GM21526 (cell line): ENCODE measurements at regions not wholly inside any gene's neighbourhood (a gene's known extent, or its start where the extent isn't known, plus 50 kb on each side); places are given as distances from the start of the nearest gene placed in this dataset.
"Not testable (repeated sequence)": the region's sequence is repeated elsewhere in the genome, so short reads cannot be mapped to it uniquely, and the experiment has no call there.

Source experiments
- ATAC-seq: cut with Tn5 transposase; IDR thresholded peaks from one replicate; pipeline ENCODE4 v1.9.1; 2021; ENCODE audit warnings: moderate library complexity; ENCODE audit not compliant: unreplicated experiment, low FRiP score

DNA sequence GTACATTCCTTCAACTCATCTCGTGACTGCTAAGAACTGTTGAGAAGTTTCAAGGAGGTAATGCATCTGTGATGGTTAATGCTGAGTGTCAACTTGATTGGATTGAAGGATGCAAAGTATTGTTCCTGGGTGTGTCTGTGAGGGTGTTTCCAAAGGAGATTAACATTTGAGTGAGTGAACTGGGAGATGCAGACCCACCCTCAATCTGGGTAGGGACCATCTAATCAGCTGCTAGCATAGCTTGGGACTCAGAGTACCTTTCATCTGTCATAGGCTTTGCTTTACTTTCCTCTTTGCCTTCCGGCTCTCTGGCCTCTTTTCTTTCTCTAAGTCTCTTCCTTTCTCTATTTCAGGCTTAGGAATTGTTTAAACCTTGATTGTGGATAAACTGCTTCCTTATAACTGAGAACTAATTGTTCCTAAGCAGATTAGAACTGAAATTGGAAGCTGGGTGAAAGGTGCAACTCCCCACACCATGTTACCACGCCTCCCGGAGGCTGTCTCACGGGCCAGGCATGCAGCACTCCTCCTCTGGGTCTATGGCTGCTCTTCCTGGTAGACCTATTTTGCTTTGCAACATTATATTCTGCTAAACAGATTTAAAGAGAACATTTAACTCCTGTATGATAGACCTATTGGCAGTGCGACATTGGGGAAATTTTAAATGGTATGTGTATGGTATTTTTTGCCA, 298.2 kb downstream of the CCSER2 start:
- no peak for ATAC-seq

DNA sequence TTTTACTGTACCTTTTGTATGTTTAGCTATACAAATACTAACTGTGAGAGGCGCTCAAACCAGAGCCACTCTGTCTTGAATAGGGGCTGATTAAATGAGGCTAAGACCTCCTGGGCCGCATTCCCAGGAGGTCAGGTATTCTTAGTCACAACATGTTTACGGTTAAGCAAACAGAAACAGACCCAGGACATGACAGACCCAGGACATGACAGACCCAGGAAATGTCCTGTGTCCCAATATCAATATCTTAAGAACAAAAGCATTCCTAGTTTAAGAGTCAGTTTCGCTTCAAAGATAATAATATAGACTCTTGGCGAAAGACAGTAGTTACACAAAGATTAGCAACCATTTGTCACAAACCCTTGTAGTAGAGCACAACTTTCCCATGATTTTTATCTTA, 304.5 kb downstream of the CCSER2 start:
- no peak for ATAC-seq

DNA sequence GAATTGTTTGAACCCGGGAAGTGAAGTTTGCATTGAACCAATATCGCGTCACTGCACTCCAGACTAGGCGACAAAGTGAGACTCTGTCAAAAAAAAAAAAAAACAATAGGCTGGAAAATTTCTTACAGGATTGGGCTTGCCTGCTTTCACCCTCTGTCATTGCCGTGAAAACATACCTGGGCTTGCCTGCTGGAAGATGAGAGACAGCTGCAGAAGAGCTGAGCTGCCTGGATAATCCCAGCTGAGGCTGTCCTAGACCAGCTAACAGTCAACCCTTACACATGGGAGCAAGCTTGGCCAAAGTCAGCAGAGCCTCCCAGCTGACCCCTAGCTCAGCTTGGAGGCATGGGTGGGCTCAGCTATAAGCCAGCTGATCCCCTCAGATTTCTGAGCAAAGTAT, 306.2 kb downstream of the CCSER2 start:
- ATAC-seq: no peak

DNA sequence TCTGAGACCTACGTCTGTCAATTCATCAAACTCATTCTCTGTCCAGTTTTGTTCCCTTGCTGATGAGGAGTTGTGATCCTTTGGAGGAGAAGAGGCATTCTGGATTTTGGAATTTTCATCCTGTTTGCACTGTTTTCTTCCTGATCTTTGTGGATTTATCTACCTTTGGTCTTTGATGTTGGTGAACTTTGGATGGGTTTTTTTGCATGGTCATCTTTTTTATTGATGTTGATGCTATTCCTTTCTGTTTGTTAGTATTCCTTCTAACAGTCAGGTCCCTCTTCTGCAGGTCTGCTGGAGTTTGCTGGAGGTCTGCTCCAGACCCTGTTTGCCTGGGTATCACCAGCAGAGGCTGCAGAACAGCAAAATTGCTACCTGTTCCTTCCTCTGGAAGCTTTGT, 322.2 kb downstream of the CCSER2 start:
- not testable (repeated sequence) for ATAC-seq

DNA sequence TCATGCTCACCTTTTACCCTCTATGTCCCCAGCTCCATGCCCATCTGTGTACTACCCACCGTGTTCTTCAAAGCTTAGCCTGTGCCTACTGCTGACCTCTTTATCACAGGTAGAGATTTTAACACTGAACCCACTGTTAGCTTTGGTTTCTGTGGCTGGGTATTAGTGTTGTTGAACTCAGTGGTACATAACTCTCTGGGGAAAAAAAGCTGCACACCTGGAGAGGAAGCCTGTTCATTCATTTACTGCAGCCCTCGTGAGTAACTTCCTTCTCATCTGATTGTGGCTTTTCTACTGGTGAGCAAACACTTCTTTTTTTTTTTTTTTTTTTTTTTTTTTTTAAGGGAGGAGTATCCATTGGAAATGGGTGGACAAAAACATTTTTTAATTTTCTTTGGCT, 326.3 kb downstream of the CCSER2 start:
- no peak for ATAC-seq

DNA sequence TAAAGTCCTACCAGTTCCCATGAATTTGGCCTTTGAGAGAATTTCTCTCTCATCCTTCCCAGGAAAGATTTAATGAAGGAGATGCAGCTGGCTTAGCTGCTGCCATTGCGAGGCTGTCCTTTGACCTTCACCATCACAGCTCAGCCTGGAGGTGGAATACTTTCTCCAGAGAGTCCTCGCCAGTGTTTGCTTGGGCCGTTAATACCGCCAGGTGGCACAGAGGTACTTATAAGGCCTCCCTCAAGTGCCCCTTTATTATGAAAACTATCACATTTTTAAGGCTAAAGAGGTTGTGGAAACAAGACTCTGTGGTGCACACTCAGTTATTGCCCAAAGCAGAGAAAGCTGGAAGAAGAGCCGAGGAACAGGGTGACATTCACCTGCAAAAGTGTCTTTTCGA, 330.6 kb downstream of the CCSER2 start:
- ATAC-seq: no peak

DNA sequence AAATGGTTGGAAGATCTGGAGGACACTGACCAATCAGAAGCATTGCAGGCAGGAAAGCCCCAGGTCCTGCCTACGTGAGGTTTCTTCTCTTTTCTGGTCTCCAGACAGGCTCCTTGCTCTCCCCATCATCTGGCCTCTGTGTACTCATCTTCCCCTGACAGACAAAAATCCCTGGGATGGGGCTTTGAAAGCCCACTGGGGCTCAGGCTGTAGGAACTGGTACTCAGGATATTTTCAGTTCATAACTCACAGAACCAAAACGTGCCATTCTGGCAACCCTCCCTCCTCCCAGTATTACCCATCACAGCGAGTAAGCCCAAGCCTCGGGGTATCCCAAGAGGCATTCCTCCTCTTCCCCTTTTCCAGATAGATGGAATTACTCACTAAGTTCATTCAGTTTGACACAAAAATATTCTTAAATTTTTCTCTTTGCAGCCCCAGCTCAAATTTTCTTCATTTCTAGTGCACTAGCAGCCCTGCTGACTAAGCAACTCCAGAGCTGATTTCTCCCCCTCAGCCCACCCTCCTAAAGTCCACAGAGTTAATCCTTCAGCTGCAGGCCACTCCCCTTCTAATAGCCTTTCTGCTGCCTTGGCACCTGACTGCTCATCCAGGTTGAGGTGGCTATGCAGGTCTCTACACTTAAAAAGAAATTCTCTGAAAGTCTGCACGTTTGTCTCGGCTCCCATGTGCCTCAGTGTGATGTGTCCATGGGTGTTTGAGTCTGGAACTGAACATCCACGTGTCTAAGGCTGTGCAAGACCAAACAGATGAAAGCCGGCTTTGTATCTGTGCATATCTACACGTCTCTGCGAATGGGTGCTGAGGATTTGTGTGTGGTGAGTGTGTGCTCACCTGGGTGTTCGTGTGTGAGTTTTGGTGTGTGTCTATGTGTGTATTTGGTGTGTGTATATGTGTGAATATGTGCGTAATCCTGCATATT, 331.4 kb downstream of the CCSER2 start:
- ATAC-seq: no peak

DNA sequence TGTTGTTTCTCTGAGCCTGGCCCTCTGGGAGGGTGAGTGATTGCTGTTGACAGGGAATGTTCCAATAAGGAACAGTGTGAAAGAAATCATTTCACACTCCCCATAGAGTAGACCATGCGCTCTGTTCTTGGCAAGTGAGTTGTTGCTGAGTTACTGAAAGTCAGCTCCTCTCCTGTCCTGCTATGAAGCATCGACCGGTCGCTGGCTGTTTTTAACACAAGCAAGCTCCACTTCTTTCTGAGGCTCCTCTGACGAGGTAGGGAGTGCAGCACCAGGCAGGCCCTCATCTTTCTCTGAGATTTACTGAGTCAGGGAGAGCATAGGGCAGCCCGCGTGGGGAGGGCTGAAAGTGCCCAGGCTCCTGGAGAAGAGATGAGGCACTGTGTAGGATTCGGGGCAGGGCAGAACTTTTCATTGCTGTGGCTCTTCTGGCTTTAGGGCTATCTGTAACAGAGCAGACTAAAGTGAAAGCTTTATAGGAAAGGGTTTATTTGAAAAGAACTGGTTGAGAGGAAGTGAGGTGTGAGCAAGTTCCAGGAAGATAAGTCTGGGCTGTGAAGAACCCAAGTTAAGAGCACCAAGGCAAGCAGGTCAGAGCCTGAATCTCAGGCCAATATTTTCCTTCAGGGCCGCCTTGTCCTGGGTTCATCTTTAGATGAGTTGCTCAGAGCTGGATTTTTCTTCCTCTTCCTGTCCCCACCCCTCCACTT, 332.2 kb downstream of the CCSER2 start:
- ATAC-seq: no peak

DNA sequence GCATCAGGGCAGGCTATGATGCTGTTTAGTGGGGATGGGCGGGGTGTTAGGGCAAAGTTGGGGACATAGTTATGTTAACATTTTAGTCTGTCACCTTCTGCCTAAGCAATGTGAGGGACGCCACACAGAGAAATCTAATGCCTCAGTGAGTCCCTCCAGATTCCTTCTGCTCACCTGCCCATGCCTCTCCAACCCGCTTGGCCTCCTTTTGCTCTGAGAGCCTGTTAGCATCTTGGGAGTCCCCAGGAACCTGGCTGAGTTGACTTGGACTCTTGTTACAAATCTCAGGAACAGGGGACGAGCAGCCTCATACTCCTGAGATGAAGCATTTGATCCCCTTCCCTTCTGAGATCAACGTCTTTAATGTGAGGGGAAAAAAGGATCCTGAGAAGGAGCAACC, 336.8 kb downstream of the CCSER2 start:
- no peak for ATAC-seq

DNA sequence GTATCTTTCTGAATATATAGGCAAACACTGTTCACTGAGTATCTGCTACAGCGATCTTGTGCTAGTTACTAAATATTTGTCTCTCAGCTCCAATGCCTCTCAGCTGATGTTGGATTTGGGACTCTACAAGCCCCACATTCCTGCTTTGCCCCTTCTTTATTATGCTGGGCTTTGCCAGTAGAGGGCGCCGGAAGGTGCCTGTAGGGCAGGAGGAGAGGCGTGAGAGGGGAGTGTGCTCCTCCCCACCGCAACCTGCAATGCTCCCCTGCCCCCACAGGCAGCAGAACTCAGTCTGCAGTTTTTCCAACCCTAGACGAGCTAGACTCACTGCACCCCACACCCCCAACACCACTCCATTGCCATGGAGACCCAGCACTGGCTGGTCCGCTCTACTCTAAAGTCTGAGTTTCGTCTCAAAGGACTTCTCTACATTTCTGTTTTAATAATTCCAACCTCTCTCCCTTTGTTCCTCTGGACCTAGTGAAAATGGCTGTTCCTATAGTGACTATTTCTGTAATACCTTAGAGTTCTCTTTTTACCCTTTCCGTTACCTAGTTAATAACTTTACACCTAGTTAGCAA, 337.6 kb downstream of the CCSER2 start:
- ATAC-seq: peak; percentile 86

DNA sequence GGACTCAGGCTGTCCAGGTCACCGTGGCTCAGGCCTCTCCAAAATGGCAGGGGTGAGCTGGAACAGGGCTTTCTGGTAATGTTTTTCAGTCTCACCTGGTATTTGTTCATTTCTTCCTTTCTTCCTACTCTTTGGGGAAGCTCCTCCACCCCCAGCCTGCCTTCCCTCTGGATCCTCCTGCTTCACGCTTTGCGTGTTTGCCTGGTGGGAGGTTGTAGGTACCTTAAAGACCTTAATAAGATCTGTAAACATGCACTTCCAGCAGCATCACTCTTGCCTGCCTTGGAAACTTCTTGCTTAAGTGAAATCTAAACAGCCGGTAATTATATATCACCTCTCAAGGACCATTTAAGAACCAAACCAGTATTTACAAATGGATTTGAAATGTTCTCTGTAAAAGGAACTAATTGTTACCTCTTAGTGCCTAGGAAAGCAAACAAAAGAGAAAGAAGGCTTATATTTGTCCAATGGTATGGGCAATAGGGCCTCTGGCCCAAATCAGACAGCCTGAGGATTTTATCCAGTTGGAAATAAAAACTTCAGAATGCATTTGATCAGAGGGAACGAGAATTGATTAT, 339.9 kb downstream of the CCSER2 start:
- ATAC-seq: no peak

DNA sequence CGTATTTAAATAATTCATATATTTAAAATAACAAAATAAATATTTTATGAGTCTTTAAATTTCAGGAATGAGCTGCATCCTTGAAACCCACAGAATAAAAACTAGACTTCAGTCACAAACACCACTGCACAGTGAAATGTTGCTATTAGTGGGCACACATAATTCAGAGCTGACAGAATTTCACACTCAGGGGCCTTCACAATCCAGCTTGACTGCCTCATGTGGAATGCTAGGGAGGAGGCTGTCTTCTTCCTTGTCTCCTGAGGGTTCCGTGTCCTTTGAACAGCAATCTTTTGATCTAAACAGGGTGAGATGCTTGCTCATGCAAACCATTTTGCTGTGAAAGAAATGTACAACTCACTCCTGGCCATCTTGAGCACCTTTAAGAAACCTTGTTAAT, 346.7 kb downstream of the CCSER2 start:
- no peak for ATAC-seq

DNA sequence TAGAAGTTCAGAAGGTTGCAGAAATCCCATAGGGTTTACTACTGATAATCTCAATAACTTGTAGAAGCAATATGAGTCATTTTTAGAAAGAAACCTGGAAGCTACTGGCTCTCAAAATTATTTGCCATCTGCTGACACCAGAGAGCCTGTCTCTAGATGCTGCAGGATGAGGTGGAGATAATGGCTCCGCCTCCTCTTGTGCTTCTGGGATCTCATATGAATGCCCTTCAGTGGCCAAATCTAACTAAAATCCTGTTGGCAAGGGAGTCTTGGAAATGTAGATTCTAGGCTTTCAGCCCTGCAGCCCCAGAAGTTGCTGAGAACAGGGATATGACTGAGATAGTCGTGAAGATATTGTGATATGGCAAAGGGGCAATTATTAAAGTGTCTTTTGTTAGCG, 348.1 kb downstream of the CCSER2 start:
- no peak for ATAC-seq

DNA sequence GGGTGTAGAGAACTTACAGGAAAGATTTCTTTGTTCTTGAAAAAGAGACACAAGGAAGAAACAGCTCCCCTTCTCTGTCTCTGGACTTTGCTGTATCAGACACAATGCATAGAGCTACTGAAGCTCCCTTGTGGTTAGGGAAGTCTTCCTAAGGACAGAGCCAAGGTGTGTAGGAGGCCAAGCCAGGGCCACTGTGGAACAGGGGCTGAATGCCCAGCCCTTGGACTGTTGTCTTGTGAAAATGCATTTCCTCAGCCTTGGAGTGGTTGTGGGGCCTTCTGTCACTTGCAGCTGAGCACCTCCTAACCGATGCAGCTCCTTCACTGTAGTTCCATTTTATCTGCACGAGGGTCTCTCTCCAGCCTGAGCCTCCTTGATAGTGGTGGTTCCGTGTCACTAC, 353.4 kb downstream of the CCSER2 start:
- ATAC-seq: no peak

DNA sequence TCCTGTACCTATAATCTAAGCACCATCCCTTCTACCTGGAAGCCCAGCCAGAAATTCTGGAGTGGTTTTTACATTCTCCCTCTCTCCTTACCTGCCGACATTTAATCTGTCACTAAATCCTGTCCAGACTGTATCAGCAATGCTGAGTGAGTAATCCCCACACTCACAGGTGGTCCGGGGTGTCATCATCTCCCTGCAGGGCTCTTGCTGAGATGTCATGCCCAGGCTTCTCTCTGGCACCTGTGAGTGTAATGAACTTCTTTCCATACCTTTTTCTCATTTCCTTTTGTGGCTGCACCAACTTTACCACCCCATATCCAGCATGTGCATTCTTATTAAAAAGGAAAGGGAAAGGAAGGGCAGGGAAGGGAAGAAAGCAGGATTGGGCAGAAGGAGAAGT, 355.2 kb downstream of the CCSER2 start:
- no peak for ATAC-seq

DNA sequence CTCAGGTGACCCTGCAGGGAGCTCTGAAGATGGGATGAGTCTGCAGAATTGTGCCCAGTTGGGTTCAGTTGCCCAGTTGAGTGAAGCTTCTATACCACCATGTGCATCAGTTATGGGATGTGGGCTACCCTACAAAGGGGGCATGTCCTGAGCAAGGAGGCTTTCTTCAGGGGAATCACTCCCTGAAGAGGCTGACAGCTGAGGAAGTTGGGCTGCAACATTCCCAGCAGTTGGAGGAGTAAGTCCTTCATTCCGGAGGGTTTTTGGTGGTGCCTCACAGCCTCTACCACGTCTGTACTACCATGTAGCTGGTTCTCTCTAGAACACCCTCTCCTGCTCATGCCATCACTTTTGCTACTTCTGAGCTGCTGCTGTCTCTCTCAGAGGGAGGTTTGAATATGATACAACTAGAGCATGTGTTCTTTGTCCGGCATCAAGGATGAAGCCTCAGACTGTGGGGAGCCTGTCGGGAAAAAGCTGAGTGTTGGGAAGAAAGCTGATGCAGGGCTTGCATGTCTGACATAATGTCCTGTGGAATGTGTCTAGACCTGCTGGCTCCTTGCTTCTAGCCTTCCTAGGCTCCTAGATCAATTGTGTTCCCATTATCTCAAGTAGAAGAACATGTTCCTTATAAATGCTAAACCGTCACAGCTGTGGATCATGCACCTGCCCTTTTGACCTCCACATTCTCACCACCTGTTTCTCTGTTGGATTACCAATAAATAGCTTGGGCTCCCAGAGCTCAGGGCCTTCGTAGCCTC, 355.8 kb downstream of the CCSER2 start:
- no peak for ATAC-seq

DNA sequence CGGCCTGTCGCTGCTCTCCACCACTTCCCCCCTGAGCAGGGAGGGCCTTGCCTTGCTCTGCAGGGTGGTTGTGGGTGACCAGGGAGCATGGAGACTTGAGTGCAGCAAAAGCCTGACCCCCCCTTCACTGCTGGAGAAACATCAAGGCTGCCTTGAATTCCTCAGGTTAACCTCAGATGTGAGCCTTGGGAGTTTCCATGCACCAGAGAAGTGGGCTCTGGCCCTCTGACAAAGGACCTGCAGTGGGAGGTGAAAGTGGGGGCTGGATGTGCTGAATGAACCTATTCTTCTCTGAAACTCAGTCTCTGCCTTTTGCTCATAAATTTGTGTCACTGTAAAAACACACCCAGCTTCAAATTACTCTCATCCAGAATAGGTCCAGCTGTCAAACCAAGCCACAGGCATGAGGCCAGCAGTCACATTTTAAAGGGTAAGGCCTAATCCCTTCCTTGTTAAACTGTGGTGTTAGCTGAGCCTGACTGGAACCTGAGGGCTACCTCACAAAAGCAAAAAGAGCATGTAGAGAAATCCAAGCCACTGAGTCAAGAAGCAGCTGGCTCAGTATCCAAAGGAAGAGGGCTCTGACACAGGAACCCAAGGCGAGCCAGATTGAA, 356.8 kb downstream of the CCSER2 start:
- ATAC-seq: no peak

DNA sequence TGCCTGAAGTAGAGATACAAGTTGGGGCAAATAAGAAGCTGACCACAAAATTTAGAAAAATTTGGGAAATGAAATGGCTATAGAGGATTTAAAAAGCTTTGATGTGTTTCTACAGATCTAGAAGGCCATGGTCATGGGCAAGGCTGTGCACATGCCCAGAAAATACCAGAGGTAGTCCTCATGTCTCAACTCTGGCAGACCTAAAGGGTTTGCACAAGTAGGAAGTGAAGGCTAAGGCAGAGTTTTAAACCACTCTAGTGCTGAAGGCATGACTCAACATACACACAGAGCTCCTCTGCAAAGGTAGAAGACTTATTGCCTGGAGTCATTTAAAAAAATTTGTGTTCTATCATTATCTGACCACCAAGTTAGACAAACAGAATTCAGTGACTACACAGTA, 364.6 kb downstream of the CCSER2 start:
- ATAC-seq: no peak

DNA sequence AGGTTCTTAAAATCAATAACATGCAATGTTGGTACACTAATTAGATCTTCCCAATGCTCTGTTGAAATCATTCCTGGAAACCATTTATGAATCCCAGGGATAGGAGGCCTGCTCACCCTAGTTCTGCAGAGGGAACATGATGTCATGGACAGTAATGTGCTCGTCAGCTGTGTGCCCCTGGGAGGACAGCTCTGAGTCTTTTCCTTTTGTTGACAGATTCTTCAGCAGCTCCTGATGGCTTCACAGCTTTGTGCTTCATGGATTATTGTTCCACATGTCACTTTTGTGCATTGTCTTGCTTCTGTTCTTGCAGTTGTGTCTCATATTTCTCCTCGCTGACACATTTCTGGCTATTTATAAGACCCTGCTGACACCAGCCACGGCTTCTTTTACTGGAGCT, 367.5 kb downstream of the CCSER2 start:
- ATAC-seq: no peak
